Colonic mucosa (tissue), 4 donors: ENCODE measurements at regions not wholly inside any gene's neighbourhood (a gene's known extent, or its start where the extent isn't known, plus 50 kb on each side); places are given as distances from the start of the nearest gene placed in this dataset.
"Not testable (repeated sequence)": the region's sequence is repeated elsewhere in the genome, so short reads cannot be mapped to it uniquely, and the experiment has no call there.

Experiments
- DNase-seq: peaks from one replicate; pipeline ENCODE4 v3.0.0-alpha.2; 2020
- H3K27ac ChIP-seq: fragments of 200-600 bp; one replicate; pipeline ENCODE4 v1.8.0; 2021
- H3K27me3 ChIP-seq: fragments of 200-600 bp; one replicate; pipeline ENCODE4 v1.8.0; 2021
- H3K36me3 ChIP-seq: fragments of 200-600 bp; one replicate; pipeline ENCODE4 v1.8.0; 2021
- H3K4me1 ChIP-seq: fragments of 200-600 bp; one replicate; pipeline ENCODE4 v1.8.0; 2021; ENCODE audit warnings: mild to moderate bottlenecking
- H3K4me3 ChIP-seq: fragments of 200-600 bp; one replicate; pipeline ENCODE4 v1.8.0; 2021
- H3K9ac ChIP-seq, 2 donors: one replicate each; pipeline ENCODE4 v1.7.0; 2013; ENCODE audit warnings: control low read depth in 2 of 2, low read depth in 2 of 2, low read length in 2 of 2
- H3K9me3 ChIP-seq: fragments of 200-600 bp; one replicate; pipeline ENCODE4 v1.8.0; 2021
- intact Hi-C: fragments of 100-400 bp; cut with DNase I; formaldehyde crosslinking; loops from one replicate; pipeline ENCODE4 v1.14.1; 2022
- TF ChIP-seq, protein P1 (sequence below): fragments of 200-600 bp; IDR thresholded peaks from one replicate; pipeline ENCODE4 v1.8.0; 2022; ENCODE audit warnings: antibody characterized with exemption, mild to moderate bottlenecking
- donor health status: healthy.
- donor health status: DM: no; HTN: no; CAD: no.
- donor health status: DM: no; HTN: no; CAD: no.

DNA sequence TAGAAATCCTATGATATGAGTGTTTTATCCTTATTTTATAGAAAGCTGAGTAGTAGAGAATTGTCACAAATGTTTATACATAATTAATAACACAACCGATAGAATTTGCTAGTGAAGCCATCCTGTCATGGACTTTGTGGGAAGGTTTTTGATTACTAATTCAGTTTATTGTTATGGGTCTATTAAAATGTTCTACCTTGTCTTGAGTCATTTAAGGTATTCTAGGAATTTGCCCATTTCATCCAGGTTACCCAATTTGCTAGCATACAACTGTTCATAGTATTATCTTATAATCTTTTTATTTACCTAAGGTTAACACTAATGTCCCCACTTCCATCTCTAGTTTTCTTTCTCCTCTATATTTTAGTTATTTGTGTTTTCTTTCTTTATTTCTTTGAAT, 553.1 kb upstream of the ATXN7L3B start:
- H3K4me1 ChIP-seq: no peaks in the 10 kb centered on the region
- no peak overlapping the region for H3K4me3 ChIP-seq
- H3K9ac ChIP-seq: no peak overlapping the region
- TF ChIP-seq, protein P1, sequence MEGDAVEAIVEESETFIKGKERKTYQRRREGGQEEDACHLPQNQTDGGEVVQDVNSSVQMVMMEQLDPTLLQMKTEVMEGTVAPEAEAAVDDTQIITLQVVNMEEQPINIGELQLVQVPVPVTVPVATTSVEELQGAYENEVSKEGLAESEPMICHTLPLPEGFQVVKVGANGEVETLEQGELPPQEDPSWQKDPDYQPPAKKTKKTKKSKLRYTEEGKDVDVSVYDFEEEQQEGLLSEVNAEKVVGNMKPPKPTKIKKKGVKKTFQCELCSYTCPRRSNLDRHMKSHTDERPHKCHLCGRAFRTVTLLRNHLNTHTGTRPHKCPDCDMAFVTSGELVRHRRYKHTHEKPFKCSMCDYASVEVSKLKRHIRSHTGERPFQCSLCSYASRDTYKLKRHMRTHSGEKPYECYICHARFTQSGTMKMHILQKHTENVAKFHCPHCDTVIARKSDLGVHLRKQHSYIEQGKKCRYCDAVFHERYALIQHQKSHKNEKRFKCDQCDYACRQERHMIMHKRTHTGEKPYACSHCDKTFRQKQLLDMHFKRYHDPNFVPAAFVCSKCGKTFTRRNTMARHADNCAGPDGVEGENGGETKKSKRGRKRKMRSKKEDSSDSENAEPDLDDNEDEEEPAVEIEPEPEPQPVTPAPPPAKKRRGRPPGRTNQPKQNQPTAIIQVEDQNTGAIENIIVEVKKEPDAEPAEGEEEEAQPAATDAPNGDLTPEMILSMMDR: no peak
- H3K27ac ChIP-seq: no peak overlapping the region
- no peaks in the 10 kb centered on the region for H3K9me3 ChIP-seq
- intact Hi-C loops: no loop called here
- H3K27me3 ChIP-seq: no peaks in the 10 kb centered on the region
- DNase-seq: no peak
- H3K36me3 ChIP-seq: no peaks in the 10 kb centered on the region

DNA sequence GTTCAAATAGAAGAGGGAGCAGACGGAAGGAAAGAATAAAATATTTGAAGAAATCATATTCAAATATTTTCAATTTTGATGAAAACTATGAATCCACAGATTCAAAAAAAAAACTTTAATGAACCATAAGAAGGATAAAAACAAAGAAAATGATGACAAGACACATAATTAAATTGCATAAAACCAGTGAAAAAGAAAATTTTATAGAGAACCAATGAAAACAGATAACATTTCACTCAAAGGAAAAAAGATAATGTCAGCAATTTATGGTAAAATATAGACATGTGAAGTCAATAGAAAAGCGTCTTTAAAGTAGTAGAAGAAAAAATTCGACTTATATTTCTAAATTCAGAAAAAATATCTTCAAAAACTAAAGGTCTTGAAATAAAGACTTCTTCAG, 546.5 kb upstream of the ATXN7L3B start:
- Histone ChIP-seq H3K4me1 (no peaks in the 10 kb centered on the region), H3K9me3 (no peaks in the 10 kb centered on the region), H3K4me3 (no peak overlapping the region), H3K9ac (no peak overlapping the region), H3K27me3 (no peaks in the 10 kb centered on the region), H3K27ac (no peak overlapping the region), H3K36me3 (no peaks in the 10 kb centered on the region)
- intact Hi-C loops: no loop called here
- no peak for DNase-seq
- TF ChIP-seq, protein P1: no peak

DNA sequence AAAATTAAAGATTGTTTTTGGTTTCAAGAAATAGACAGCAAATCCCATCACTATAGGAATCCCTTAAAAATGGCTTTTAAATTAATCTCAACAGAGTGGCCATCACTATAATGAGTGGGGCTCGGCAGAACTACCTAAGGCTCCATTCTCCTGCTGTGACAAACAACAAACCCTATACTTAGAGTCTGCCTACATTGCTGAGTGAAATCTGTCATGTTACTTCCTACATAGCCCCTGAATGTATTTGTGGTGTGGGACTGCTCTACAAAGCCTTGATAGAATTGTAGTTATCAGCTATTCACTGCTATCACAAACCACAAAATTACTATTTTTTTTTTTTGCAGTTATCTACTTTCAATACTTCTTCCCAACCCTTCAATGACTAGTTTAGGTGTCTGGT, 538.7 kb upstream of the ATXN7L3B start:
- Histone ChIP-seq H3K27ac (no peak overlapping the region), H3K36me3 (no peaks in the 10 kb centered on the region), H3K4me1 (no peaks in the 10 kb centered on the region), H3K9me3 (no peaks in the 10 kb centered on the region), H3K4me3 (no peak overlapping the region), H3K27me3 (no peaks in the 10 kb centered on the region), H3K9ac (no peak overlapping the region)
- TF ChIP-seq, protein P1: no peak
- DNase-seq: no peak
- intact Hi-C loops: no loop called here

DNA sequence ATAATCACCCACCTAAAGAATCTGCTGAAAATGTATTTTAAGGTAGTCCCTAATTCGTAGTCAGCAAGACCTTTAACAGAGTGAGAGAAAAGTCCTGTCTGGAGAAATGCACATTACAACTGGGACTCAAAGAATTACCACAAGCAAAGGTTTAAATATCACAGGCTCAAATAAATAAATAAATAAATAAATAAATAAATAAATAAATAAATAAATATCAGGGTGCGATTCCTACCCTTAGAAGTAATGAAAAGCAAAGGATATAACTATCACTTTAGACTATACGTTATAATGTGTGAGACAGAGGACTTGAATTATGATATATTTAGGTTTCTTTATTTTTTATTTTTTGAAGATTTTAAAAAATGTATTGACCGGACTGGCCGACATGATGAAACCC, 522.5 kb upstream of the ATXN7L3B start:
- H3K27ac ChIP-seq: no peak overlapping the region
- intact Hi-C loops: no loop called here
- H3K27me3 ChIP-seq: no peaks in the 10 kb centered on the region
- no peak overlapping the region for H3K4me3 ChIP-seq
- no peaks in the 10 kb centered on the region for H3K4me1 ChIP-seq
- H3K9ac ChIP-seq: no peak overlapping the region
- TF ChIP-seq, protein P1: no peak
- DNase-seq: no peak
- H3K36me3 ChIP-seq: no peaks in the 10 kb centered on the region
- no peaks in the 10 kb centered on the region for H3K9me3 ChIP-seq

DNA sequence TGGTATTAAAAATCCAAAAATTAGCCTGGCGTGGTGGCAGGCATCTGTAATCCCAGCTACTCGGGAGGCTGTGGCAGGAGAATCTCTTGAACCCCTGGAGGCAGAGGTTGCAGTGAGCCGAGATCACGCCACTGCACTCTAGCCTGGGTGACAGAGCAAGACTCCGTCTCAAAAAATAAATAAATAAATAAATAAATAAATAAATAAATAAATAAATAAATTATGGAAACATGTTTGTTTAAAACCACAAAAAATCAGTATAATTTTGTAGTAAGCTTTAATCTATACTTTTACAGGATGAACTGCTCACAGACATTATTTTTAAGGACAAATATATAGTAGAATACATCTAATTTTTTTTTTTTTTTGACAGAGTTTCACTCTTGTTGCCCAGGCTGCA, 521.3 kb upstream of the ATXN7L3B start:
- H3K36me3 ChIP-seq, H3K4me3 ChIP-seq, H3K27me3 ChIP-seq, H3K4me1 ChIP-seq, H3K9me3 ChIP-seq, intact Hi-C loops, DNase-seq, H3K9ac ChIP-seq, H3K27ac ChIP-seq: not testable (repeated sequence)

DNA sequence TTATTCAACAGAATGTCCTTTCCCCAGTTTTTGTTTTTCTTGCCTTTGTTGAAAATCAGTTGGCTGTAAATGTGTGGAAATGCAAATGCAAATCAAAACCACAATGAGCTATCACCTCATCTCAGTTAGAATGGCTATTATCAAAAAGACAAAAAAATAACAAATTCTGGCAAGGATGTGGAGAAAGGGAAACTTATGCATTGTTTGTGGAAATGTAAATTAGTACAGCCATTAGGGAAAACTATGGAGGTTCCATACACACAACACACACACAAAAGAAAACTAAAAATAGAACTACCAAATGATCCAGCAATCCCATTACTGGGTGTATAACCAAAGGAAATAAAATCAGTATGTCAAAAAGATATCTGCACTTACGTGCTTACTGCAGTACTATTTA, 518.8 kb upstream of the ATXN7L3B start:
- intact Hi-C loops: no loop called here

More for the DNA sequence above, 518.8 kb upstream of the ATXN7L3B start:
- no peaks in the 10 kb centered on the region for H3K27me3 ChIP-seq
- H3K9ac ChIP-seq: no peak overlapping the region
- no peaks in the 10 kb centered on the region for H3K9me3 ChIP-seq
- H3K27ac ChIP-seq: no peak overlapping the region
- H3K4me3 ChIP-seq: no peak overlapping the region
- no peaks in the 10 kb centered on the region for H3K4me1 ChIP-seq
- no peak for DNase-seq
- TF ChIP-seq, protein P1: no peak
- no peaks in the 10 kb centered on the region for H3K36me3 ChIP-seq
